DND-41 (cell line): ENCODE measurements at regions not wholly inside any gene's neighbourhood (a gene's known extent, or its start where the extent isn't known, plus 50 kb on each side); places are given as distances from the start of the nearest gene placed in this dataset.
"Not testable (repeated sequence)": the region's sequence is repeated elsewhere in the genome, so short reads cannot be mapped to it uniquely, and the experiment has no call there.

ENCODE experiments used
- ATAC-seq: fragments of 200-7000 bp; cut with Tn5 transposase; 3 replicates; pipeline ENCODE4 v1.9.1; 2021; ENCODE audit warnings: low read depth; ENCODE audit not compliant: insufficient read depth
- DNase-seq: peaks from one replicate; pipeline ENCODE4 v3.0.0-alpha.2; 2020
- H2AFZ ChIP-seq: 2 replicates; pipeline ENCODE4 v1.6.0; 2012; ENCODE audit warnings: low read depth, low read length
- H3K27ac ChIP-seq: 2 replicates; pipeline ENCODE4 v1.5.1; 2012; ENCODE audit warnings: low read length, inconsistent platforms
- H3K27me3 ChIP-seq: fragments of 200-600 bp; sonication (generic); 2 replicates; pipeline ENCODE4 v1.6.0; 2012; ENCODE audit warnings: low read length, mild to moderate bottlenecking, inconsistent platforms; ENCODE audit not compliant: insufficient read depth, poor library complexity
- H3K36me3 ChIP-seq: 2 replicates; pipeline ENCODE4 v1.5.1; 2012; ENCODE audit warnings: low read length, inconsistent platforms; ENCODE audit not compliant: insufficient read depth
- H3K4me1 ChIP-seq: 2 replicates; pipeline ENCODE4 v1.5.1; 2012; ENCODE audit warnings: mild to moderate bottlenecking, low read length; ENCODE audit not compliant: insufficient read depth
- H3K4me2 ChIP-seq: 2 replicates; pipeline ENCODE4 v1.6.0; 2012; ENCODE audit warnings: mild to moderate bottlenecking, moderate library complexity, low read length, inconsistent platforms; ENCODE audit not compliant: insufficient read depth
- H3K4me3 ChIP-seq, 2 experiments: fragments of 200-600 bp in 1 of 2; shearing (Covaris generic) in 1 of 2; 2 replicates each; pipeline ENCODE4 v1.5.1; 2012 to 2016; ENCODE audit warnings: inconsistent platforms in 2 of 2, low read length in 2 of 2, mild to moderate bottlenecking in 2 of 2, low read depth in 1 of 2, moderate library complexity in 1 of 2
- H3K79me2 ChIP-seq: 2 replicates; pipeline ENCODE4 v1.6.0; 2012; ENCODE audit warnings: low read length, inconsistent platforms; ENCODE audit not compliant: insufficient read depth
- H3K9ac ChIP-seq: 2 replicates; pipeline ENCODE4 v1.6.0; 2012; ENCODE audit warnings: low read depth, mild to moderate bottlenecking, inconsistent platforms, low read length, moderate library complexity
- H3K9me3 ChIP-seq: 2 replicates; pipeline ENCODE4 v1.5.1; 2012; ENCODE audit warnings: low read length, moderate library complexity, mild to moderate bottlenecking, inconsistent platforms; ENCODE audit not compliant: insufficient read depth, severe bottlenecking
- H4K20me1 ChIP-seq: 2 replicates; pipeline ENCODE4 v1.6.0; 2012; ENCODE audit warnings: low read length; ENCODE audit not compliant: insufficient read depth
- CTCF ChIP-seq: IDR thresholded peaks from 2 replicates; pipeline ENCODE4 v1.5.1; 2012; ENCODE audit warnings: borderline replicate concordance, low read length, moderate library complexity, mild to moderate bottlenecking; ENCODE audit not compliant: poor library complexity, severe bottlenecking; ENCODE audit errors: extremely low read depth
- EZH2 ChIP-seq: IDR thresholded peaks from 3 replicates; pipeline ENCODE4 v1.6.1; 2012; ENCODE audit warnings: borderline replicate concordance, low read depth, mild to moderate bottlenecking, moderate library complexity, low read length, inconsistent platforms; ENCODE audit not compliant: severe bottlenecking

GRCh38 chr11:49377978-49378377 is 169.6 kb upstream of the FOLH1 start:
- ATAC-seq (no peak), DNase-seq (no peak)
- Histone ChIP-seq H3K4me3 (no peak overlapping the region), H4K20me1 (no peaks in the 10 kb centered on the region), H3K79me2 (no peaks in the 10 kb centered on the region), H3K27ac (no peak overlapping the region), H3K4me1 (no peaks in the 10 kb centered on the region), H3K36me3 (no peaks in the 10 kb centered on the region), H3K4me2 (no peak overlapping the region), H3K27me3 (no peaks in the 10 kb centered on the region), H2AFZ (no peak overlapping the region), H3K9me3 (no peaks in the 10 kb centered on the region), H3K9ac (no peak overlapping the region)
- TF ChIP-seq CTCF = no peak
- no peak for TF ChIP-seq EZH2

GRCh38 chr11:49373866-49374265 is 165.5 kb upstream of the FOLH1 start:
- not testable (repeated sequence) for H3K79me2 ChIP-seq, H3K9me3 ChIP-seq, H3K4me1 ChIP-seq, H4K20me1 ChIP-seq, ATAC-seq, H3K9ac ChIP-seq, H2AFZ ChIP-seq, H3K4me3 ChIP-seq, DNase-seq, H3K4me2 ChIP-seq, H3K27me3 ChIP-seq, H3K36me3 ChIP-seq, H3K27ac ChIP-seq

GRCh38 chr11:49373385-49373784 is 165.0 kb upstream of the FOLH1 start:
- not testable (repeated sequence) for H3K4me2 ChIP-seq, H3K9me3 ChIP-seq, H3K4me3 ChIP-seq, H3K27me3 ChIP-seq, H3K9ac ChIP-seq, H3K4me1 ChIP-seq, H3K36me3 ChIP-seq, H2AFZ ChIP-seq, H3K79me2 ChIP-seq, DNase-seq, H4K20me1 ChIP-seq, H3K27ac ChIP-seq, ATAC-seq

- H3K4me3 ChIP-seq, H3K36me3 ChIP-seq, H3K79me2 ChIP-seq, H4K20me1 ChIP-seq, H2AFZ ChIP-seq, H3K4me1 ChIP-seq, H3K4me2 ChIP-seq, H3K9me3 ChIP-seq, H3K9ac ChIP-seq, H3K27ac ChIP-seq, H3K27me3 ChIP-seq, ATAC-seq, DNase-seq: not testable (repeated sequence)
- peak; percentile 19 for TF ChIP-seq CTCF
Observed at GRCh38 chr11:49372137-49372536, 163.7 kb upstream of the FOLH1 start.

- ATAC-seq, H3K4me1 ChIP-seq, H3K4me2 ChIP-seq, H3K27me3 ChIP-seq, DNase-seq, H3K4me3 ChIP-seq, H4K20me1 ChIP-seq, H3K36me3 ChIP-seq, H2AFZ ChIP-seq, H3K27ac ChIP-seq, H3K9ac ChIP-seq, H3K9me3 ChIP-seq, H3K79me2 ChIP-seq: not testable (repeated sequence)
Observed at GRCh38 chr11:49368556-49368955, 160.2 kb upstream of the FOLH1 start.

- not testable (repeated sequence) for H3K27me3 ChIP-seq, H3K4me2 ChIP-seq, DNase-seq, H3K9ac ChIP-seq, ATAC-seq, H3K27ac ChIP-seq, H4K20me1 ChIP-seq, H3K79me2 ChIP-seq, H3K4me3 ChIP-seq, H3K9me3 ChIP-seq, H3K4me1 ChIP-seq, H3K36me3 ChIP-seq, H2AFZ ChIP-seq
Observed at GRCh38 chr11:49365375-49365774, 157.0 kb upstream of the FOLH1 start.

GRCh38 chr11:49362994-49363393 is 154.6 kb upstream of the FOLH1 start:
- not testable (repeated sequence) for H4K20me1 ChIP-seq, H3K27ac ChIP-seq, H2AFZ ChIP-seq, H3K27me3 ChIP-seq, H3K9ac ChIP-seq, H3K36me3 ChIP-seq, H3K9me3 ChIP-seq, H3K4me2 ChIP-seq, DNase-seq, H3K79me2 ChIP-seq, H3K4me1 ChIP-seq, H3K4me3 ChIP-seq, ATAC-seq
